ENCODE measurements at regions not wholly inside any gene's neighbourhood (a gene's known extent, or its start where the extent isn't known, plus 50 kb on each side); places are given as distances from the start of the nearest gene placed in this dataset.

DNA sequence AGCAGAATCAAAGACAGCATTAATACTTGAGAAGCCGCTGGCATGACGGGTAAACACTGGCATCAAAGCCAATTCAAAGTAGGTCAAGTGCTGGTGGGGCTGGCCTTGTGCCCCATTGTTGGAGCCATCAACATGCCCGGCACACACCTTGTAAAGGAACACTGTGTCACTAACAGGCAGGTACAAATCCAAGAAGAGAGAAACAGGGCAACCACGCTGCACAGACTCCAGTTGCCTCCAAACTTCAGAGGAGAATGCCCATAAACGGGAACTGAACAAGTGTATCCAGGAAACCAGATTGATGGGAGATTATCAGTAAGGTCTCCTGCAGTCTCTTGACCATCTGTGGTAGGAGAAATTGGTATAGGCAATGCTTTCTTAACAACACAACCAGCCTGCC is 127.0 kb upstream of the STXBP5 start:
- H3K4me3 ChIP-seq (ENCODE audit: low read depth, low read length) = no peak overlapping the region
- TF ChIP-seq, protein P1, sequence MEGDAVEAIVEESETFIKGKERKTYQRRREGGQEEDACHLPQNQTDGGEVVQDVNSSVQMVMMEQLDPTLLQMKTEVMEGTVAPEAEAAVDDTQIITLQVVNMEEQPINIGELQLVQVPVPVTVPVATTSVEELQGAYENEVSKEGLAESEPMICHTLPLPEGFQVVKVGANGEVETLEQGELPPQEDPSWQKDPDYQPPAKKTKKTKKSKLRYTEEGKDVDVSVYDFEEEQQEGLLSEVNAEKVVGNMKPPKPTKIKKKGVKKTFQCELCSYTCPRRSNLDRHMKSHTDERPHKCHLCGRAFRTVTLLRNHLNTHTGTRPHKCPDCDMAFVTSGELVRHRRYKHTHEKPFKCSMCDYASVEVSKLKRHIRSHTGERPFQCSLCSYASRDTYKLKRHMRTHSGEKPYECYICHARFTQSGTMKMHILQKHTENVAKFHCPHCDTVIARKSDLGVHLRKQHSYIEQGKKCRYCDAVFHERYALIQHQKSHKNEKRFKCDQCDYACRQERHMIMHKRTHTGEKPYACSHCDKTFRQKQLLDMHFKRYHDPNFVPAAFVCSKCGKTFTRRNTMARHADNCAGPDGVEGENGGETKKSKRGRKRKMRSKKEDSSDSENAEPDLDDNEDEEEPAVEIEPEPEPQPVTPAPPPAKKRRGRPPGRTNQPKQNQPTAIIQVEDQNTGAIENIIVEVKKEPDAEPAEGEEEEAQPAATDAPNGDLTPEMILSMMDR (IDR thresholded peaks at IDR 0.05; ENCODE audit: insufficient read depth, low read length) = no peak
- DNase-seq (ENCODE audit: low read depth) = no peak

DNA sequence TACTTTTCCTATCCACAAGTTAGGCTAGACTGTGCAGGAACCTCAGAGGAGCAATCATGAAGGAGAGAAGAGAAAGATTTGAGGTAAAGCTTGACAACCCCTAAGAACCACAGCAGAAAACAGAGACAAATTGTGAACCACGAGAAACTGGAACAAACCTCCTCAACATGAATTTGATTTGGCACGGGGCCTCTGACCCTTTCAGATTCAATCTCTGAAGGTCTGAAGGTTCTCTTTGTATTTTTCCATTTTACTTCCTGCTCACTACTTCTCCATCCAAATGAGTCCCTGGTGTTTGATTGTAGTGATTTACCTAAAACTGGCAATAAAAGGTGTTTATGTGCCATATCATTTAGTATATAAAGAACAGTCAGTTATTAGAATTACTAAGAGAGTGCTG is 126.1 kb upstream of the STXBP5 start:
- DNase-seq (ENCODE audit: low read depth) = no peak
- H3K4me3 ChIP-seq (ENCODE audit: low read depth, low read length) = no peak overlapping the region
- TF ChIP-seq, protein P1 (IDR thresholded peaks at IDR 0.05; ENCODE audit: insufficient read depth, low read length) = no peak

DNA sequence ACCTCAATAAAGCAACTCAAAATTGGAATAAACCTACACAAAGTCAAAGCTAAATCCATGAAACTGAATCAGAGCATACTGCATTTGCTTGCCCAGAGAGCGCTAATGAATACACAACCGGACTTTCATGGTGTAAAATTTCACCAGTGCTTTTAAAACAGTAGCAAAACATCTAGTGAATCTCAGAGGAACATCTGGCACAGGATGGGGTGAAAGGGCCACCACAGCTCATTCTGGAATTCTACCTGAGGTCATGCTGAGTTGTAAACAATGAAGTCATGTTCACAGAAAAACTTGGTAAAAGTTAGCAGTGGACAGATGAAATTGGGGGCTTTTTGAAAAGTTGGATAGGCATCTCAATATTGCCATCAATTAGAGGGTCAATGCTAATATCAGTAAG is 125.6 kb upstream of the STXBP5 start:
- no peak overlapping the region for H3K4me3 ChIP-seq (ENCODE audit: low read depth, low read length)
- TF ChIP-seq, protein P1 (IDR thresholded peaks at IDR 0.05; ENCODE audit: insufficient read depth, low read length) = no peak
- DNase-seq (ENCODE audit: low read depth) = no peak

DNA sequence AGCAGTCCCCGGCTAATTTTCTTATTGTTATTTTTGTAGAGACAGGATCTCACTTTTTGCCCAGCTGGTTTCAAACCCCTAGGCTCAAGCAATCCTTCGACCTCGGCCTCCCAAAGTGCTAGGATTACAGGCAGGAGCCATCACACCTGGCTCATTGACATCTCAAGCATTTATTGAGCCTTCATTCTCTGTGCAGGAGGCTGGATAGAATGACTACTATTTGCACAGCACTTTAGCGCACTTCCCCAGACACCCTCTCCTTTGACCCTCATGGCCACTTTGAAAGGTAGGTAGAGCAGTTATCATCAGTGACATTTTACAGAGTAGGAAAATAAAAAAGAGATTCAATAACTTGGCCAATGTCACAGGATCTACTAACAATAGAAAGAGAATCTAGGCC is 124.0 kb upstream of the STXBP5 start:
- TF ChIP-seq, protein P1 (IDR thresholded peaks at IDR 0.05; ENCODE audit: insufficient read depth, low read length) = no peak

DNA sequence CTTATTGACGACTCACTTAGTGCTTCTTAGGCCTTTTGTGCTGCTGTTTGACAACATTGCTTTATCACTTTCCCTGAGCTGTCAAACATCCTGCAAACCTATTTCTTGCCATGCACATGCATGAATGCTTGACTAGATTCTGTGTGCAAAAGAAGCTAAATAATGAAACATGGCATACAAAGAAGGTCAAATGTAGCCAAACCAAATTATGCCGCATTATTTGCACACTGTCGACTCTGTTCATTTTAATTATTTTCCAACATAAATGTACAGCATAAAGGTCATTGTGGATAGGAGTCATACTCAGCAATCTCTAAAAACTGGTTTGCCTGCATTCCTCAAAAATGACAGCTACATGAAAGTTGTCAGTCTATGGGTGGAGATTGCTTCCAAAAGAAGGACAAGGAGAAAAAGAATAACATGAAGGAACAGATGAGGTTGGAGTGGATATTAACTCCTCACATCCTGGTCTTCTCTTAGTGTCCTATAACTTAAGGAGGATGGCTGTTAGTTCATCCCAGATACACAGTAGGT is 123.1 kb upstream of the STXBP5 start:
- no peak overlapping the region for H3K4me3 ChIP-seq (ENCODE audit: low read depth, low read length)
- TF ChIP-seq, protein P1 (IDR thresholded peaks at IDR 0.05; ENCODE audit: insufficient read depth, low read length) = no peak
- DNase-seq (ENCODE audit: low read depth) = no peak

More for the DNA sequence above, 124.0 kb upstream of the STXBP5 start:
- no peak overlapping the region for H3K4me3 ChIP-seq (ENCODE audit: low read depth, low read length)
- DNase-seq (ENCODE audit: low read depth) = no peak

DNA sequence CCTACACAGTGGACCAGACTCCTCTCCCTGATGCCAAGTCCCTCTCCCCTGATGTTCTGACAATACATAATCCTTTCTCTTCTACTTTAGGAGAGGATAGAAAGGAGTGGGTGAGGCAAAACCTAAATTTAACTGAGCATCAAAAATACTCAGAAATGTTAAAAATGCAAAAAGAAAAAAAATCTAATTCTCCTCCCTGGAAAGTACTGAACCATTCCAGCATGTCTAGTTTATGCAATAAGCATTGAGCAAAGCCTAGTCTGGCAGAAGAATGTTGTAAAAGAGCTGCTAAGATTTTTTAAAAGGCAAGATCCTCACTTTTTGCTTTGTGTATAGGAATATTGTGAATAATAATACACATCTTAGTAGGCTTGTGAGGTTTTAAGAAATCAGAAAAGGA is 116.6 kb upstream of the STXBP5 start:
- TF ChIP-seq, protein P1 (IDR thresholded peaks at IDR 0.05; ENCODE audit: insufficient read depth, low read length) = no peak
- no peak overlapping the region for H3K4me3 ChIP-seq (ENCODE audit: low read depth, low read length)
- peak; percentile 59 for DNase-seq (ENCODE audit: low read depth)

DNA sequence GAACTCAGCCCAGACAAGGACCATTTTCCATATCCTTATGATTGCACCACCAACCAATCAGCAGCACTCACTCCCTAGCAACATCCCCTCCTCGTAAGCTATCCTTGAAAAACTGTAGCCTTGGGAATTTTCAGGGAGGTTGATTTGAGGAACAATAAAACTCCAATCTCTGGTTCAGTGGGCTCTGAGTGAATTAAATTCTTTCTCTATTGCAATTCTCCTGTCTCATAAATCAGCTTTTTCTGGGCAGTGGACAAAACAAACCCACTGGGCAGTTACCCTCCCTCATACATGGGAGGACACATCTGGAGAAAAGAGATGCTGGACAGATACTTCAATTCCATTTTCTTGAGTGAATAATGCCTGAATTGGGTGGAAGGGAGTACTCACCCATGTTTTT is 115.4 kb upstream of the STXBP5 start:
- TF ChIP-seq, protein P1 (IDR thresholded peaks at IDR 0.05; ENCODE audit: insufficient read depth, low read length) = no peak
- H3K4me3 ChIP-seq (ENCODE audit: low read depth, low read length) = no peak overlapping the region
- DNase-seq (ENCODE audit: low read depth) = no peak
